Natural killer cell (primary cell): ENCODE measurements at regions not wholly inside any gene's neighbourhood (a gene's known extent, or its start where the extent isn't known, plus 50 kb on each side); places are given as distances from the start of the nearest gene placed in this dataset.

Experiments used
- ATAC-seq, 3 donors: fragments of 150-1000 bp in 2 of 3; fragments of 200-7000 bp in 1 of 3; cut with Tn5 transposase; 1 replicate in 1 of 3; 2 replicates in 2 of 3; pipeline ENCODE4 v1.10.0; 2021; ENCODE audit warnings: mild to moderate bottlenecking in 2 of 3, moderate library complexity in 2 of 3
- DNase-seq, 2 donors: peaks; one replicate each; pipeline versions ENCODE4 v3.0.0 to v3.0.0-alpha.2; 2013 to 2021; ENCODE audit warnings: mixed read lengths in 1 of 2
- H3K27ac ChIP-seq: one replicate; pipeline ENCODE4 v1.5.1; 2013; ENCODE audit warnings: mild to moderate bottlenecking, low read length
- H3K27me3 ChIP-seq: one replicate; pipeline ENCODE4 v1.6.1; 2013; ENCODE audit warnings: low read length; ENCODE audit not compliant: control insufficient read depth, insufficient read depth
- H3K36me3 ChIP-seq: one replicate; pipeline ENCODE4 v1.6.1; 2013; ENCODE audit warnings: low read length; ENCODE audit not compliant: control insufficient read depth, insufficient read depth
- H3K4me1 ChIP-seq: one replicate; pipeline ENCODE4 v1.6.1; 2013; ENCODE audit warnings: low read length; ENCODE audit not compliant: control insufficient read depth, insufficient read depth
- H3K4me3 ChIP-seq: one replicate; pipeline ENCODE4 v1.5.1; 2013; ENCODE audit warnings: low read length
- H3K9me3 ChIP-seq: one replicate; pipeline ENCODE4 v1.6.1; 2013; ENCODE audit warnings: low read length; ENCODE audit not compliant: control insufficient read depth, insufficient read depth
- H3K27ac Mint-ChIP-seq, 2 donors: one replicate each; pipeline ENCODE4 v1.8.0; 2022; ENCODE audit warnings: mild to moderate bottlenecking in 2 of 2, mixed read lengths in 2 of 2, moderate library complexity in 1 of 2
- H3K27me3 Mint-ChIP-seq, 2 donors: one replicate each; pipeline ENCODE4 v1.8.0; 2022; ENCODE audit warnings: low read depth in 2 of 2, mixed read lengths in 2 of 2
- H3K36me3 Mint-ChIP-seq: one replicate; pipeline ENCODE4 v1.8.0; 2022; ENCODE audit warnings: mixed read lengths
- H3K4me1 Mint-ChIP-seq, 2 donors: one replicate each; pipeline ENCODE4 v1.8.0; 2022; ENCODE audit warnings: mixed read lengths in 2 of 2
- H3K4me3 Mint-ChIP-seq: one replicate; pipeline ENCODE4 v1.8.0; 2022; ENCODE audit warnings: mild to moderate bottlenecking, moderate library complexity, mixed read lengths
- H3K9me3 Mint-ChIP-seq, 2 donors: one replicate each; pipeline ENCODE4 v1.8.0; 2022; ENCODE audit warnings: mixed read lengths in 2 of 2
- CTCF ChIP-seq: fragments of 200-600 bp; IDR thresholded peaks from one replicate; pipeline ENCODE4 v1.8.0; 2022; ENCODE audit warnings: antibody characterized with exemption
- WGBS: methylation state at CpG from one replicate; pipeline ENCODE4 v1.1.7; 2013; ENCODE audit warnings: missing lambda C conversion rate; ENCODE audit not compliant: insufficient coverage; 5-methylcytosine and 5-hydroxymethylcytosine counted together
- intact Hi-C: fragments of 100-400 bp; cut with micrococcal nuclease; formaldehyde crosslinking; loops from one replicate; pipeline ENCODE4 v1.14.2; 2022

GRCh38 chr15:62902821-62903220 is 139.7 kb upstream of the TPM1 start:
- H3K27me3 Mint-ChIP-seq = no peaks in the 10 kb centered on the region
- TF ChIP-seq CTCF = no peak
- 80% methylated on average over 4 of the region's 4 CpGs for WGBS

GRCh38 chr15:62903437-62903836 is 139.1 kb upstream of the TPM1 start:
- H3K4me3 Mint-ChIP-seq = no peak overlapping the region
- no peaks in the 10 kb centered on the region for H3K9me3 Mint-ChIP-seq
- H3K27me3 Mint-ChIP-seq = no peaks in the 10 kb centered on the region

More at GRCh38 chr15:62902821-62903220, 139.7 kb upstream of the TPM1 start:
- H3K4me3 Mint-ChIP-seq = no peak overlapping the region
- H3K36me3 Mint-ChIP-seq = no peaks in the 10 kb centered on the region
- Histone ChIP-seq H3K9me3 (no peaks in the 10 kb centered on the region), H3K27ac (no peak overlapping the region), H3K4me1 (no peaks in the 10 kb centered on the region), H3K36me3 (no peaks in the 10 kb centered on the region), H3K4me3 (no peak overlapping the region), H3K27me3 (no peaks in the 10 kb centered on the region)
- DNase-seq = no peak
- H3K4me1 Mint-ChIP-seq = no peaks in the 10 kb centered on the region
- no peaks in the 10 kb centered on the region for H3K9me3 Mint-ChIP-seq
- ATAC-seq = no peak
- intact Hi-C loops = loop anchor here (5.0 kb wide), 1 partner anchor 499 kb away; no protein-coding TSS in a partner anchor
- H3K27ac Mint-ChIP-seq = no peak overlapping the region

GRCh38 chr15:62904041-62904910 is 138.3 kb upstream of the TPM1 start:
- Mint-ChIP-seq H3K36me3 (no peaks in the 10 kb centered on the region), H3K27me3 (no peaks in the 10 kb centered on the region), H3K9me3 (no peaks in the 10 kb centered on the region), H3K4me3 (no peak overlapping the region), H3K27ac (no peak overlapping the region), H3K4me1 (no peaks in the 10 kb centered on the region)
- H3K4me1 ChIP-seq = no peaks in the 10 kb centered on the region
- TF ChIP-seq CTCF = peak; percentile 69
- ATAC-seq (no peak), DNase-seq (no peak)
- no peaks in the 10 kb centered on the region for H3K27me3 ChIP-seq
- H3K9me3 ChIP-seq = no peaks in the 10 kb centered on the region
- H3K27ac ChIP-seq = no peak overlapping the region
- 86% methylated on average over 8 of the region's 8 CpGs for WGBS
- intact Hi-C loops = loop anchor here (1.0 to 5.0 kb wide), 2 partner anchors 189 to 498 kb away; no protein-coding TSS in a partner anchor
- H3K36me3 ChIP-seq = no peaks in the 10 kb centered on the region
- H3K4me3 ChIP-seq = no peak overlapping the region

More at GRCh38 chr15:62903437-62903836, 139.1 kb upstream of the TPM1 start:
- 85% methylated on average over 1 of the region's 2 CpGs for WGBS
- Mint-ChIP-seq H3K4me1 (no peaks in the 10 kb centered on the region), H3K27ac (no peak overlapping the region), H3K36me3 (no peaks in the 10 kb centered on the region)
- ATAC-seq (no peak), DNase-seq (no peak)
- Histone ChIP-seq H3K4me3 (no peak overlapping the region), H3K27me3 (no peaks in the 10 kb centered on the region), H3K27ac (no peak overlapping the region), H3K4me1 (no peaks in the 10 kb centered on the region), H3K9me3 (no peaks in the 10 kb centered on the region), H3K36me3 (no peaks in the 10 kb centered on the region)
- intact Hi-C loops = loop anchor here (5.0 kb wide), 1 partner anchor 499 kb away; no protein-coding TSS in a partner anchor
- TF ChIP-seq CTCF = no peak
